Neuronal stem cell (in vitro differentiated cells): ENCODE measurements at regions not wholly inside any gene's neighbourhood (a gene's known extent, or its start where the extent isn't known, plus 50 kb on each side); places are given as distances from the start of the nearest gene placed in this dataset.

Experiments used
- DNase-seq: peaks from one replicate; pipeline ENCODE4 v3.0.0-alpha.2; 2013; ENCODE audit warnings: low spot score
- H2AFZ ChIP-seq: one replicate; pipeline ENCODE4 v1.6.1; 2013; ENCODE audit warnings: mild to moderate bottlenecking, low read length, inconsistent platforms
- H2AK5ac ChIP-seq: 2 replicates; pipeline ENCODE4 v1.6.1; 2013; ENCODE audit warnings: low read depth, mild to moderate bottlenecking, inconsistent platforms, low read length, moderate library complexity, mixed read lengths
- H2BK120ac ChIP-seq: 2 replicates; pipeline ENCODE4 v1.6.1; 2013; ENCODE audit warnings: low read depth, mild to moderate bottlenecking, inconsistent platforms, low read length, moderate library complexity, mixed read lengths
- H2BK12ac ChIP-seq: one replicate; pipeline ENCODE4 v1.6.1; 2013; ENCODE audit warnings: low read length, inconsistent platforms
- H2BK15ac ChIP-seq: 2 replicates; pipeline ENCODE4 v1.6.1; 2013; ENCODE audit warnings: mild to moderate bottlenecking, low read length, inconsistent platforms, mixed read lengths
- H2BK5ac ChIP-seq: one replicate; pipeline ENCODE4 v1.6.1; 2013; ENCODE audit warnings: inconsistent platforms, mild to moderate bottlenecking, low read length, moderate library complexity
- H3K14ac ChIP-seq: one replicate; pipeline ENCODE4 v1.6.1; 2013; ENCODE audit warnings: low read length, inconsistent platforms
- H3K18ac ChIP-seq: 2 replicates; pipeline ENCODE4 v1.6.1; 2013; ENCODE audit warnings: low read length, inconsistent platforms
- H3K23ac ChIP-seq: 2 replicates; pipeline ENCODE4 v1.6.1; 2013; ENCODE audit warnings: low read depth, mild to moderate bottlenecking, mixed read lengths, low read length, inconsistent platforms; ENCODE audit not compliant: poor library complexity
- H3K27ac ChIP-seq: replicated peaks from 3 replicates; pipeline ENCODE4 v1.5.1; 2013; ENCODE audit warnings: low read length, inconsistent platforms
- H3K27me3 ChIP-seq, 3 experiments: 2 replicates each; pipeline ENCODE4 v1.6.1; 2013; ENCODE audit warnings: low read length in 3 of 3, mild to moderate bottlenecking in 2 of 3, inconsistent platforms in 1 of 3, low read depth in 1 of 3, mixed read lengths in 1 of 3, moderate library complexity in 1 of 3; ENCODE audit not compliant: control insufficient read depth in 3 of 3, insufficient read depth in 3 of 3
- H3K36me3 ChIP-seq, 2 donors: replicated peaks in 1 of 2; 2 replicates each; pipeline ENCODE4 v1.6.1; 2013; ENCODE audit warnings: low read length in 2 of 2; ENCODE audit not compliant: control insufficient read depth in 2 of 2, insufficient read depth in 2 of 2
- H3K4ac ChIP-seq: 2 replicates; pipeline ENCODE4 v1.6.1; 2013; ENCODE audit warnings: inconsistent platforms, mild to moderate bottlenecking, low read length, moderate library complexity
- H3K4me1 ChIP-seq, 2 donors: 1 replicate in 1 of 2; 2 replicates in 1 of 2; pipeline ENCODE4 v1.6.1; 2013; ENCODE audit warnings: low read length in 2 of 2, low read depth in 1 of 2; ENCODE audit not compliant: control insufficient read depth in 2 of 2, insufficient read depth in 1 of 2
- H3K4me2 ChIP-seq: one replicate; pipeline ENCODE4 v1.6.1; 2013; ENCODE audit warnings: mild to moderate bottlenecking, low read length, inconsistent platforms; ENCODE audit not compliant: insufficient read depth, poor library complexity, severe bottlenecking
- H3K4me3 ChIP-seq, 2 donors: 2 replicates each; pipeline ENCODE4 v1.5.1; 2013; ENCODE audit warnings: low read length in 2 of 2, mild to moderate bottlenecking in 2 of 2, inconsistent platforms in 1 of 2, moderate library complexity in 1 of 2
- H3K79me1 ChIP-seq: one replicate; pipeline ENCODE4 v1.6.1; 2013; ENCODE audit warnings: low read depth, mild to moderate bottlenecking, inconsistent platforms, low read length, moderate library complexity
- H3K9ac ChIP-seq: one replicate; pipeline ENCODE4 v1.6.1; 2013; ENCODE audit warnings: mild to moderate bottlenecking, low read depth, low read length, inconsistent platforms; ENCODE audit not compliant: poor library complexity
- H3K9me3 ChIP-seq, 2 donors: replicated peaks in 1 of 2; 2 replicates each; pipeline versions ENCODE3 to v1.6.1; 2013; ENCODE audit warnings: low read length in 2 of 2, mild to moderate bottlenecking in 2 of 2, inconsistent platforms in 1 of 2, low read depth in 1 of 2, mixed read lengths in 1 of 2, moderate library complexity in 1 of 2; ENCODE audit not compliant: control insufficient read depth in 2 of 2, insufficient read depth in 1 of 2
- H4K8ac ChIP-seq: one replicate; pipeline ENCODE4 v1.6.1; 2013; ENCODE audit warnings: low read depth, mild to moderate bottlenecking, inconsistent platforms, low read length, moderate library complexity
- H4K91ac ChIP-seq: one replicate; pipeline ENCODE4 v1.6.1; 2013; ENCODE audit warnings: low read length, low read depth, mild to moderate bottlenecking, inconsistent platforms; ENCODE audit not compliant: poor library complexity
- WGBS, 2 donors: extraction: QIAGEN DNeasy Blood & Tissue Kit; methylation state at CpG; one replicate each; pipeline ENCODE4 v1.1.7; 2013; ENCODE audit warnings: missing lambda C conversion rate in 2 of 2, mixed read lengths in 1 of 2; ENCODE audit not compliant: insufficient read length in 2 of 2, insufficient replicate concordance in 1 of 2; ENCODE audit errors: extremely low coverage in 2 of 2; 5-methylcytosine and 5-hydroxymethylcytosine counted together

DNA sequence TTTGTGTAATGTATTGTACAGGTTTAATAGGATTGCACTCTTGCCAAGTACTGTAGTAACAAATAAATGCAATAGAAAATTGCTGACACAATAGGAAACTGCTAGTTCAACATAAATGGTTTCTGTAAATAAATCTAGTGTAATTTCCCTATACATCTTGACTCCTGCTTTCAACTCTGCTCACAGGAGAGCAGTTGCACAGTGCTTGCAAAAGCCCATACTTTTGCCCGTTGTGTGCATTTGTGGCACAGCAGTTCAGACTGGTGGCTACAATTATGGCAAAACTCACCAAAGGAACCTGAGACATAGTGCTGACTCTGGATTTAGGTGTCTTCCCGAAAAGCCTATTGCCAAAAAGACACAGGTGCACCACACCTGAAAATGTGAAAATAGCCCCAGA lies 953.3 kb upstream of the SLC35B3 start:
- Histone ChIP-seq H3K27me3 (no peaks in the 10 kb centered on the region), H2AK5ac (no peak overlapping the region), H3K9ac (no peak overlapping the region), H2BK12ac (no peak overlapping the region), H3K4me2 (no peak overlapping the region), H3K4me1 (no peaks in the 10 kb centered on the region), H3K9me3 (no peaks in the 10 kb centered on the region), H3K79me1 (no peaks in the 10 kb centered on the region), H4K8ac (no peak overlapping the region), H2BK120ac (no peak overlapping the region), H2BK15ac (no peak overlapping the region), H3K36me3 (no peaks in the 10 kb centered on the region), H3K4ac (no peak overlapping the region), H2BK5ac (no peak overlapping the region), H3K27ac (no peak overlapping the region), H3K4me3 (peak overlapping the region in 1 of 2 donors; percentile 42), H3K14ac (no peak overlapping the region), H3K18ac (no peak overlapping the region), H2AFZ (no peak overlapping the region), H4K91ac (no peak overlapping the region), H3K23ac (no peak overlapping the region)
- no CpG with 5 or more reads among the region's 2 CpGs for WGBS, 2 donors
- DNase-seq = no peak

DNA sequence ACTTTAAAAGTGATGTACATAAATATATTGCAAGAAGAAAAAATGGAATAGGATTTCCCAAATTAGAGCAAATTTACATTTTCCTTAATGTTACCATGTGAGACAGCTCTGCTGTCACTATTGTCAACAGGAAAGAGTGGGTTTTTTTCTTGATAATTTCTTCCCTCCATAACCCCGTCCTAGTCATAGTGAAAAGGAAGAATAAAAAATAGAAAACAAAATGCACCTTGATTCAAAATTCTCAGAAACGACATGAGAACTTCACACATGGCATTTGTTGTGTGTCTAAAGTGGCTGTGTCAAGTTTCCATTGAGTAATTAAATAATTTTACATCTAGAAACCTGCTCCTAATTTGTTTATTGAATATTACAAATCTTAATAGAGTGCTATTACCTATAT lies 945.2 kb upstream of the SLC35B3 start:
- WGBS, 2 donors = no CpG with 5 or more reads among the region's 2 CpGs
- Histone ChIP-seq H3K14ac (no peak overlapping the region), H3K27ac (no peak overlapping the region), H2BK120ac (no peak overlapping the region), H4K8ac (no peak overlapping the region), H2BK12ac (no peak overlapping the region), H3K4ac (no peak overlapping the region), H3K4me1 (no peaks in the 10 kb centered on the region), H3K9ac (no peak overlapping the region), H3K4me3 (no peak overlapping the region), H3K27me3 (no peaks in the 10 kb centered on the region), H3K23ac (no peak overlapping the region), H3K18ac (no peak overlapping the region), H2AK5ac (no peak overlapping the region), H4K91ac (no peak overlapping the region), H3K79me1 (no peaks in the 10 kb centered on the region), H2BK15ac (no peak overlapping the region), H2AFZ (no peak overlapping the region), H3K36me3 (no peaks in the 10 kb centered on the region), H3K4me2 (no peak overlapping the region), H2BK5ac (no peak overlapping the region), H3K9me3 (no peaks in the 10 kb centered on the region)
- no peak for DNase-seq

DNA sequence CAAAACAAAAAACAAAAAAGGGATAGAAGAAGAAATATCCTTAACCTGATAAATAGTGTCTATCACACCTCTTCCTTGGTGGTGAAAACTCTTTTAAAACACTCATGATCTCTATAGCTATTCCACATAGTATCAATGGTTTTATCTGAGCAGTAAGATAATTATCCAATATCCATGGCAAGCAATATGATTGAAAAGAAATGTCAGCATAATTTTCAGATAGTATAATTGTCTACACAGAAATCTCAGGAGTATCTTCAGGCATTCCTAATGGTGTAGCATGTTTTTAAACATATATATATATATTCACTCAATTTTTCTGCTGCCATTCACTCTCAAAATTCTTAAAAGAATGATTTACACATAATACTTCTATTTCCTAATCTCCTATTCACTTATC lies 938.0 kb upstream of the SLC35B3 start:
- H3K14ac ChIP-seq = no peak overlapping the region
- no peak overlapping the region for H3K4me3 ChIP-seq
- no peak overlapping the region for H3K9ac ChIP-seq
- H2BK12ac ChIP-seq = no peak overlapping the region
- H3K4ac ChIP-seq = no peak overlapping the region
- no peaks in the 10 kb centered on the region for H3K36me3 ChIP-seq
- H2BK15ac ChIP-seq = no peak overlapping the region
- no peaks in the 10 kb centered on the region for H3K9me3 ChIP-seq
- no peak overlapping the region for H3K4me2 ChIP-seq
- H3K23ac ChIP-seq = no peak overlapping the region
- no peak overlapping the region for H2AK5ac ChIP-seq
- H4K8ac ChIP-seq = no peak overlapping the region
- no peaks in the 10 kb centered on the region for H3K27me3 ChIP-seq
- no peak overlapping the region for H3K18ac ChIP-seq
- no peak overlapping the region for H2BK120ac ChIP-seq
- no peak overlapping the region for H2BK5ac ChIP-seq
- no peaks in the 10 kb centered on the region for H3K4me1 ChIP-seq
- H3K27ac ChIP-seq = no peak overlapping the region
- no peak for DNase-seq
- H3K79me1 ChIP-seq = no peaks in the 10 kb centered on the region
- H2AFZ ChIP-seq = no peak overlapping the region
- no peak overlapping the region for H4K91ac ChIP-seq

DNA sequence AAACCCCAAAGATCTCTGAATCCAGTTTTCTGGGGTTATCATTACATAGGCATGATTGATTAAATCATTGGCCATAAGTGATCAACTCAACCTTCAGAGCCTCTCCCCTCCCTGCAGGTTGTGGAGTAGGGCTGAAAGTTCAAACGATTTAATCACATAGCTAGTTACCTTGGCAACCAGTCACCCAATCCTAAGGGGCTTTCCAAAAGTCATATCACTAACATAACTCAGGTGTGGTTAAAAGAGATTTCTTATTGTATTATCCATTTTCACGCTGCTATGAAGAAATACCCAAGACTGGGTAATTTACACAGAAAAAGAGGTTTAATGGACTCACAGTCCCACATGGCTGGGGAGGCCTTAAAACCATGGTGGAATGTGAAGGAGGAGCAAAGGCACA lies 935.1 kb upstream of the SLC35B3 start:
- Histone ChIP-seq H2AFZ (no peak overlapping the region), H3K4me1 (no peaks in the 10 kb centered on the region), H3K18ac (no peak overlapping the region), H3K9me3 (no peaks in the 10 kb centered on the region), H2BK5ac (no peak overlapping the region), H2AK5ac (no peak overlapping the region), H3K27ac (no peak overlapping the region), H3K36me3 (no peaks in the 10 kb centered on the region), H4K91ac (no peak overlapping the region), H3K9ac (no peak overlapping the region), H3K4me3 (no peak overlapping the region), H3K23ac (no peak overlapping the region), H2BK15ac (no peak overlapping the region), H3K79me1 (no peaks in the 10 kb centered on the region), H3K27me3 (no peaks in the 10 kb centered on the region), H2BK12ac (no peak overlapping the region), H3K4me2 (no peak overlapping the region), H3K14ac (no peak overlapping the region), H3K4ac (no peak overlapping the region), H2BK120ac (no peak overlapping the region), H4K8ac (no peak overlapping the region)
- DNase-seq = no peak
- WGBS, 2 donors = no CpG with 5 or more reads among the region's 2 CpGs
